ENCODE measurements at regions not wholly inside any gene's neighbourhood (a gene's known extent, or its start where the extent isn't known, plus 50 kb on each side); places are given as distances from the start of the nearest gene placed in this dataset.

- peak in 1 of 4 donors; percentile 73 for TF ChIP-seq POLR2A (IDR thresholded peaks at IDR 0.05)
- TF ChIP-seq CTCF (IDR thresholded peaks at IDR 0.05): no peak
- TF ChIP-seq EP300 (IDR thresholded peaks at IDR 0.05): no peak
Observed at GRCh38 chr16:22683730-22684573, 130.0 kb upstream of the HS3ST2 start.

Data from upper lobe of left lung (tissue), 4 donors.